GM19438 (cell line): ENCODE measurements at regions not wholly inside any gene's neighbourhood (a gene's known extent, or its start where the extent isn't known, plus 50 kb on each side); places are given as distances from the start of the nearest gene placed in this dataset.
A peak's percentile ranks its signal among the peaks of the same experiment; 100 is the strongest.
"Not testable (repeated sequence)": the region's sequence is repeated elsewhere in the genome, so short reads cannot be mapped to it uniquely, and the experiment has no call there.

Source experiments
- ATAC-seq: cut with Tn5 transposase; IDR thresholded peaks from one replicate; pipeline ENCODE4 v1.9.1; 2021; ENCODE audit warnings: low read depth; ENCODE audit not compliant: unreplicated experiment

- ATAC-seq = no peak
Observed at GRCh38 chr1:103353391-103353790, 172.1 kb upstream of the RNPC3 start.

DNA sequence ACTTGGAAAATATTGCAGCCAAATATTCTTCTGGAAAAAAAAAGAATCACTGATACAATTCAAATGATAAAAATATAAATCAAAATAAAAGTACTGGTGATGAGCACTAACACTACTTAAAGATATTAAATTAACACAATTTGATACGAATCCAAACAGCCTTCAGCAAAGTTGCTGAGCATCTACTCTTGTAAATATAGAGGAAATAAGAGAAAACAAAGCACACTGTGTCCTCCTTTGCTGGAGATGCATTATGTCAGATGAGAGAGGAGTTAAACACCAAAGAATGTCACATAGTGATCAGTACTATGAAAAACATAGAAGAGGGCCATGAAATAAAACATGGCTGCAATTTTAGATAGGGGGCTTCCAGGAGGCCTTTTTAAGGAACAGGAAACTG lies 177.4 kb upstream of the RNPC3 start:
- ATAC-seq = no peak

- ATAC-seq = no peak
Observed at GRCh38 chr1:103344930-103345329, 180.6 kb upstream of the RNPC3 start.

DNA sequence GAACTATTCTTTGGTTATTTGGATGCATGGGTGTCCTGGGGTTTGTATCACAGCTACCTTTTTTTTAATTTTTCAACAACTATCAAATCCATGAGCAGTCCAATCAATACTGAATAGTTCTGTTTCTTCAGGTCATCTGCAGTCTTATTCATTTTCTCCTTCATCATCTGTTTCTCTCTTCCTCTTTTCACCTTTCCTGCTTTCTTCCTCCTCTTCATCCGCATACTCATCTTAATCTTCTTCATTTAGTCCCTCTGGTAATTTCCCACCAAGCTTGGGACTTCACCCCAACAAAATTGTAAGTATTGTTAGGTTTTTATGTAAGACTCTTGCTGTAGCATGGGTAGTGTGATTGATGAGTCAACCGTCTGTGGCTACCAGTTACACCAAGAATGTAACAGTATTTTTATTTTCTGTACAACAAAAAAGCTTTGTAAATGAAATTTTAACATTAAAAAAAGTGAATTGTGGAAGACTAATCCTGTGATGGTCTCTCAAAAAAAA lies 184.1 kb upstream of the RNPC3 start:
- ATAC-seq = no peak

DNA sequence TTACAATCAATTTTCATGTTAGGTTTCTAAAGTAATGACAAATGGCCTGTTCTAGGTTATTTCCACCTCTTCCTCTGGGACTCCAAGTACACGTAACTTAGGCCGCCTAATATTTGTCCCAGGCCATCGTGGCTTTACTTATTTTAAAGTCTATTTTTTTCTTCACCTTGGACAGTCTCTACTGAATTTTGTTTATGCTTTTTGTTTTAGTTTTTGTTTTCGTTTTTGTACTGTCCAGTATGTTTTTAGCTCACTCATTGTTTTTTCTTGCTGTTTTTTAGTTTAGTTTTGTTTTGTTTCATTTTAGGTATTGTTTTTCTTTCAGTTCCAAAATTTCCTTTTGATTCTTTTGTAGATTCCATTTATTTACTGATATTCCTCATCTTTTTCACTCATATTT lies 187.7 kb upstream of the RNPC3 start:
- ATAC-seq = no peak

- ATAC-seq = no peak
Observed at GRCh38 chr1:103336408-103336807, 189.1 kb upstream of the RNPC3 start.

- ATAC-seq = peak; percentile 66
Observed at GRCh38 chr1:103333141-103333540, 192.4 kb upstream of the RNPC3 start.

- no peak for ATAC-seq
Observed at GRCh38 chr1:103327054-103327719, 198.3 kb upstream of the RNPC3 start.

DNA sequence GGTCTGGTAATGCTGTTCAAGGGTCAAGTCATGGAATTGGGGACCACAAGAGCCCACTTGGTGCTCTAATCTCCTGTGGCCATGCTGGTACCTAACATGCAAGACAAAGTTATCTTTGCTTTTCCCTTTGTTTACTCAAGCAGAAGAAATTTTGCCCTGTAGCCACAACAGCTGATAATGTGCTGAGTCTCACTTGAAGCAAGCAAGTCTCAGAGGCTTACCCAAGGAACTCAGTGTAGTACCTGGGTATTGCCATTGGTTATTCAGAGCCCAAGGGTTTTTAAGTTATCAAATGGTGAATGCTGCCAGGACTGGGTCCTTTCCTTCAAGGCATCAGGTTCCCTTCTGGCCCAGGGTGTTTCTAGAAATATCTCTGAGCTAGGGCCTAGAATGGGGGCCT lies 198.9 kb upstream of the RNPC3 start:
- ATAC-seq = no peak

DNA sequence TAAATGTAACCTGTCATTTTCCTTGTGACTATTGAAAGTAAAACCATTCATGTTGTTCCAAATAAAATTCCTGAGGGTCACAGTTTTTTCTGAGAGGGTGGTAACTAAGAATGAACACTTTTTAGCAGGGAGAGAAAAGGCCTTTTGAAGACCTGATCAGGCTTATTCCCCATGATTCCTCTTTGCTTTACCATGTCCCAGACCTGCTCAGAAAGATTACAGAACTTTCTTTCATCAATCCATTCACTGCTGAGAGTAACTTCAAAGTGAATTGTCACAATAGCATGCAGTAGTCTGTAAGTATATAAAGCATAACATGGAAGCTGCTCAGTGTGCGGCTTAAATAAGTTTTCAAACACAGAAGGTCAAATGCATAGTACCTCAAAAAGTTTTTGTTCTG lies 201.5 kb upstream of the COL11A1 start:
- ATAC-seq = no peak

DNA sequence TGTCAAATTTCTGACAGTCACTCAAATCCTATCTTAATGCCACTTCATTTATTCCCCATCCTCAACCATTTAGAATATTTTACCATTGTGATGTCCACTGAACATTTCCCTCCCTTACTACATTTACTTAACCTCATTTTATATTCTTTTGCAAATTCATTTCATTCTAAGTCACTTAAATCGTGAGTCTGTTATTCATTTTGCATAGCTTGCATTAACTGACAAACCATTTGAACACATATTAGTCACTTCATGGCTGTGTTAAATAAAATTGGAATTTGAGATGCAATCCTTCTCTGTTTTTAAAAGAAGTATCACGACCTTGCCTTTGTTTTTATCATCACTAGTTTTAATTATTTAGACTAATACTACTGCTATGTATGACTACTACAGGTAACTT lies 199.4 kb upstream of the COL11A1 start:
- no peak for ATAC-seq

DNA sequence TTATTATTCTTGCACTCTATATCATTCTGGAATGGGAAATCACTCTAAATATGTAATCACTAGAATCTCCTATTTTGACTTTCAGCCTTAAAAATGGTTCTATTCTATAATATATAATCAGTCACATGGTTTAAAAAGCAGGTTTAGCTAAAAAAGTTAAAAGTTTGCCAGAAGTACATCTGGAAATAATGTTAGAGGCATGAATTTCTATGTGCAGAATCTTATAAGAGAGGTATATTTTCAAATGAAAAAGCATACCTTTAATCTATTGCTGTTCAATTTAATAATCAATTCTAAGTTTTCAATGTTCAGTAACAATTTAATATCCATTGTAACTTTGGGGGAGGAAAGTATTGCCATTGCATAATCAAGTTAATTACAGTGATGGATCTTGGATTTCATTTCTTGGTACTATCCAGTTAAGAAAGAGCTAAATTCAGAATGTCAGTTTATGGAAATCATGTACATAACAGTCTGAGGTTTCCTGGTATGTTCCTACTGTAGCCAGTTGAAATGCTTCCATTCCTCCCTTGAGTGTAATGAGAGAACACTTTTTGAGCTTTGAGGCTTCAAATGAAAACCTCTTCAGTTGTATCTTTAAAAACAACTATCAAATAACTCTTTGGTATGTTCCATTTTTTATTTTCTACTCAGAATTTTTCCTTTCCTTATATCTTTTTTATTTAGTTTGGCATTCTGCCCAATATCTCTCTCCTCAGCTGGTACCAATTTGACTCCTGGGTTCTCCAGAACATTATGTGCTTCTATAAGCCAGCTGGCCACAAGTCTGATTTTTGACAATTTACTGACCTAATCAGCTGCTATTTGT lies 175.7 kb upstream of the COL11A1 start:
- no peak for ATAC-seq

GRCh38 chr1:103283371-103283770 lies 175.0 kb upstream of the COL11A1 start:
- no peak for ATAC-seq

DNA sequence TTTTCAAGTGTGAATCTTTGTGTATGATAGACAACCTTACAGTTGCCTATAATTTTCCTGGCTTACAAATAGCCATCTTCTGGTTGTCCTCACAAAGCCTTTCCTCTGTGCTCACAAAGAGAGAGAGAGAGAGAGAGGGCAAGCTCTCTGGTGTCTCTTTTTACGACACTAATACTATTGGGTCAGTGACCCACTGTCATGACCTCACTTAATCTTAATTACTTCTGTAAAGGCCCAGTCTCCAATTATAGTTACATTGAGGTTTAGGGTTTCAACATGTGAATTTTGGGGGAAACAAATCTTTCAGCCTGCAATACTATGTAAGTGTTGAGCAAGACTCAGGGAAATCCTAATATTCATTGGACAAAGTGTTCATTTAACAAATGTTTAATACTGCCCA lies 167.4 kb upstream of the COL11A1 start:
- no peak for ATAC-seq

- no peak for ATAC-seq
Observed at GRCh38 chr1:103274886-103275285, 166.6 kb upstream of the COL11A1 start.

DNA sequence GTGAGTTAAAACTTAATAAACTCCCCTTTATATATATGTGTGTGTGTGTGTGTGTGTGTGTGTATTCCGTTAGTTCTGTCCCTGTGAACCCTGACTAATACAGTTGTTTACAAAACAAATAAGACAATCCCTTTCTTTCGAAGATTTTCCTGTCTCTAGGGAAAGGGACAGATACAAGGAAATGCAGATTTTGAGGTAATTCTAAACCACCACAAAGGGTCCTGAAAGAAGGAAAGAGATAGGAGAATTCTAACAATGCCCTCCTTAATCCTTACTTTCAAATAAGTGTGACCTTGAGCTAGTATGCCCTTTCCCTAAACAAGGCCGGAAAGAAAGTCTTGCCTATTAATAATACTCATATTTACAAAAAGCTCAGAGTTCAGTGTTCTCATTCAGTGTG lies 164.8 kb upstream of the COL11A1 start:
- ATAC-seq = no peak

DNA sequence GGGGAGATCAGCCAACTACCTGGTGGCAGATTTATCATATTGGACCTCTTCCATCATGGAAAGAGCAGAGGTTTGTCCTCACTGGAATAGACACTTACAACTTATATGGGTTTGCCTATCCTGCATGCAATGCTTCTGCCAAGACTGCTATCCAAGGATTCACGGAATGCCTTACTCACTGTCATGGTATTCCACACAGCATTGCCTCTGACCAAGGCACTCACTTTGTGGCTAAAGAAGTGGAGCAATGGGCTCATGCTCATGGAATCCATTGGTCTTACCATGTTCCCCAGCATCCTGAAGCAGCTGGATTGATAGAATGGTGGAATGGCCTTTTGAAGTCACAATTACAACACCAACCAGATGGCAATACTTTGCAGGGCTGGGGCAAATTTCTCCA lies 163.1 kb upstream of the COL11A1 start:
- ATAC-seq = not testable (repeated sequence)

DNA sequence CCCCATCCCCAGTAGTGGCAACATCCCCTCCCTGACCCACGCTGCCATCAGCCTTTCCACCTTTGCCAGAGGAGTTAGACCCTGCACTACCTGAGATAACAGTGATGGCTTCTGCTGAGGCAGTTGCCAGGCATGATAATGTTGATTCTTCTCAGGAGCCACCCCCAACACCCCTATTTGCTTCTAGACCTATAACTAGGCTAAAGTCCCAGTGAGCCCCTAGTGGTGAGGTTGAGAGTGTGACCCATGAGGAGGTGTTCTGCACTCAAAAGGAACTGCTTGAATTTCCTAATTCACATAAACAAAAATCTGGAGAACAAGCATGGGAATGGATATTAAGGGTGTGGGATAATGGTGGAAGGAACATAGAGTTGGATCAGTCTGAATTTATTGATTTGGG lies 159.6 kb upstream of the COL11A1 start:
- ATAC-seq = no peak

GRCh38 chr1:103267266-103267665 lies 158.9 kb upstream of the COL11A1 start:
- ATAC-seq = no peak

GRCh38 chr1:103266036-103266435 lies 157.7 kb upstream of the COL11A1 start:
- ATAC-seq = no peak

DNA sequence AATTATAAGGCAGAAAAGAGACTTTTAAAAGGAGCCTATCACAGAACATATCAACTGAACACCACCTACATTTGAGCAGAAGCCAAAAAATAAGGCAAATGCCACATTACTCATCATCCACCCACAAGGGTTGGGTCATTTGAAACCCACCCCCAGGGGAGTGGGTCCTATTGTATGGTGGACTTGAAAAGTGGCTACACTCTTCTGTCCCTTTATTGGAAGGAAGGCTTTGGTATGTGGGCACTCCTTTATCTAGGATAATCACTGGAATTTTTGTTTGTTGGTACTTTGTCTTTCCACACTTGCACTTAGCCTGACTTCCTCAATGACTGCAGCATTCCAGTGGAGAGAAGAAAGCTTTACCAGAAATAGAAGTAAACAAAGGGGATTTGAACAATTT lies 157.2 kb upstream of the COL11A1 start:
- no peak for ATAC-seq

DNA sequence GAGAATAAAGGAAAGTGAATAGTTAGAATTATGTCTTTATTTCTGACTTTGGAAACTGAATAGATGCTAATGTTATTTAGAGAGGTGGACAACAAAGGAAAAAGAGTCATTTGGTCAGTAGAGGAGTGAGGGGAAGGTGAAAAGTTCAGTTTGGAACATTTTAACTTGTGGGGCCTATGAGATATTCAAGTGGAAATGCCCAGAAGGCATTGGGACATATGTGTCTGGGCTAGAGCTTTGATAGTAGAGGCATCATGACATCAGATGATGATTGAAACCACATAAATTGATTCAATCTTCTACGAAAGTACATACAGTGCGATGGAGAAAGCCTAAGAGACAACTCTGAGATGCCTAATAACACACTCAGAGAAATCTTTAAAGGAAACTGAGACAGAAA lies 151.7 kb upstream of the COL11A1 start:
- no peak for ATAC-seq
